Endothelial cell (in vitro differentiated cells): ENCODE measurements at regions not wholly inside any gene's neighbourhood (a gene's known extent, or its start where the extent isn't known, plus 50 kb on each side); places are given as distances from the start of the nearest gene placed in this dataset.

ENCODE experiments used
- DNase-seq: peaks from one replicate; pipeline ENCODE4 v3.0.0; 2021; ENCODE audit warnings: low spot score
- H3K27ac Mint-ChIP-seq: one replicate; pipeline ENCODE4 v1.8.0; 2021; ENCODE audit warnings: mixed read lengths, inconsistent platforms; ENCODE audit not compliant: unreplicated experiment
- H3K27me3 Mint-ChIP-seq: one replicate; pipeline ENCODE4 v1.8.0; 2021; ENCODE audit warnings: mild to moderate bottlenecking, moderate library complexity, mixed read lengths, inconsistent platforms; ENCODE audit not compliant: unreplicated experiment
- H3K36me3 Mint-ChIP-seq: one replicate; pipeline ENCODE4 v1.8.0; 2021; ENCODE audit warnings: mild to moderate bottlenecking, low read depth, mixed read lengths, inconsistent platforms; ENCODE audit not compliant: unreplicated experiment
- H3K4me1 Mint-ChIP-seq: one replicate; pipeline ENCODE4 v1.8.0; 2021; ENCODE audit warnings: mild to moderate bottlenecking, mixed read lengths, inconsistent platforms; ENCODE audit not compliant: unreplicated experiment
- H3K4me3 Mint-ChIP-seq: one replicate; pipeline ENCODE4 v1.8.0; 2021; ENCODE audit warnings: mild to moderate bottlenecking, mixed read lengths, inconsistent platforms; ENCODE audit not compliant: unreplicated experiment
- H3K9me3 Mint-ChIP-seq: one replicate; pipeline ENCODE4 v1.8.0; 2021; ENCODE audit warnings: mixed read lengths, inconsistent platforms; ENCODE audit not compliant: unreplicated experiment
- TF ChIP-seq, protein P1 (sequence below): fragments of 200-600 bp; sonication (generic); IDR thresholded peaks from one replicate; pipeline ENCODE4 v1.5.0; 2021; ENCODE audit warnings: antibody characterized with exemption; ENCODE audit not compliant: unreplicated experiment

DNA sequence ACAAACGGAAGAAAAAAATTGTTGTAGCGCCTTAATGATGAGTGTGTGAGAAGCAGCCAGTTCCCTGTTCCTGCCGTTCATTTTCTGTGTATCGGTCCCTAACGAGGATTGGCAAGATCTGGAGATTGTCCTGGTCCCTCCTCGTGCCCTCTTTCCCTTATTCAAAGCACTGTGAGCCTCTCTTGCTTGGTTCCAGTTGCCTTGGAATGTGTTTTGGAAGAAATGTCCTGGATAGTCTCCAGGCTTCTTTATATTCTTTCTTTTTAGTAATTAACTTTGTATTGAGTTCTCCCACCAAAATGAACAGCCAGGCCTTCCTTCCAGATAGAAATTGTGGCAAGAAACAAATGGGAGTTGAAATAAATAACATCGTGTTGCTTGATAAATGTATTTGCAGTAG, 348.3 kb downstream of the CDH26 start:
- Mint-ChIP-seq H3K27ac (no peak overlapping the region), H3K4me3 (no peak overlapping the region), H3K27me3 (no peaks in the 10 kb centered on the region), H3K36me3 (no peaks in the 10 kb centered on the region), H3K9me3 (no peaks in the 10 kb centered on the region), H3K4me1 (no peaks in the 10 kb centered on the region)
- TF ChIP-seq, protein P1, sequence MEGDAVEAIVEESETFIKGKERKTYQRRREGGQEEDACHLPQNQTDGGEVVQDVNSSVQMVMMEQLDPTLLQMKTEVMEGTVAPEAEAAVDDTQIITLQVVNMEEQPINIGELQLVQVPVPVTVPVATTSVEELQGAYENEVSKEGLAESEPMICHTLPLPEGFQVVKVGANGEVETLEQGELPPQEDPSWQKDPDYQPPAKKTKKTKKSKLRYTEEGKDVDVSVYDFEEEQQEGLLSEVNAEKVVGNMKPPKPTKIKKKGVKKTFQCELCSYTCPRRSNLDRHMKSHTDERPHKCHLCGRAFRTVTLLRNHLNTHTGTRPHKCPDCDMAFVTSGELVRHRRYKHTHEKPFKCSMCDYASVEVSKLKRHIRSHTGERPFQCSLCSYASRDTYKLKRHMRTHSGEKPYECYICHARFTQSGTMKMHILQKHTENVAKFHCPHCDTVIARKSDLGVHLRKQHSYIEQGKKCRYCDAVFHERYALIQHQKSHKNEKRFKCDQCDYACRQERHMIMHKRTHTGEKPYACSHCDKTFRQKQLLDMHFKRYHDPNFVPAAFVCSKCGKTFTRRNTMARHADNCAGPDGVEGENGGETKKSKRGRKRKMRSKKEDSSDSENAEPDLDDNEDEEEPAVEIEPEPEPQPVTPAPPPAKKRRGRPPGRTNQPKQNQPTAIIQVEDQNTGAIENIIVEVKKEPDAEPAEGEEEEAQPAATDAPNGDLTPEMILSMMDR: no peak
- DNase-seq: no peak

DNA sequence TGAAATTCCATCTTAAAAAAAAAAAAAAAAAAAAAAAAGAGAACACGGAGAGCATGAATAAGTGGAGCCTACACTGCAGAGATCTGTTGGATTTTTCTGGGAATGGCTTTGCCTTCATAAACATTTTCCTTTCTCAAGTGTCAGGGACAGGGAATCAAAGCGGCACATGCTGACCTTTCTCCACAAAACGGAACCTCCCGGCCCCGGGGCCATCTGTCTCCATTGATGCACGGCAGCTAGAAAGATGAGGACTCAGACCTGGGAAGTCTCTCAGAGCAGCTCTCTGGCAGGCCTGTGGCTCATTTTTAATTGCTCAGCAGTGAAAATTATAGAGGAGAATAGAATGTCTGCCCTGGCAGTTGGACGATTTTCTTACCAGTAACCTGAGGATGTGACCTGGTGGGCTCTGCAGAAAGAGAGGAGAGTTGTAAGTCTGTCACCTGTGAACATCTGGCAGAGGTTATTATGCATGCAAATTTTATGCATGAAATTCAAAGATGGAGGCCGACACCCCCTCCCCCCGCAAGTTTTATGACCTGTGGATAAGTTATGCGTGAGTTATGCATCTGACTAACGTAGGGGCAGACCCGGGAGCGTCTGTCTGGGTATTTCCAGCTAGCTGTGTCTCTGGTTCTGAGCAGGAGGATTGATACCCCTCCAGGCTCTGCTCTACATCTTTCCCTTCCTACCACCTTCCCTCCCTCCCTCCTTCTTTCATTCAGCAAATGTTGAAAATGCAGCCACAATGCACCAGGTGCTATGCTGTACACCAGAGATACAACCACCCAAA, 352.5 kb downstream of the CDH26 start:
- H3K9me3 Mint-ChIP-seq: no peaks in the 10 kb centered on the region
- no peak for DNase-seq
- TF ChIP-seq, protein P1: no peak
- no peaks in the 10 kb centered on the region for H3K27me3 Mint-ChIP-seq
- no peak overlapping the region for H3K27ac Mint-ChIP-seq
- no peaks in the 10 kb centered on the region for H3K36me3 Mint-ChIP-seq
- H3K4me1 Mint-ChIP-seq: no peaks in the 10 kb centered on the region
- no peak overlapping the region for H3K4me3 Mint-ChIP-seq

DNA sequence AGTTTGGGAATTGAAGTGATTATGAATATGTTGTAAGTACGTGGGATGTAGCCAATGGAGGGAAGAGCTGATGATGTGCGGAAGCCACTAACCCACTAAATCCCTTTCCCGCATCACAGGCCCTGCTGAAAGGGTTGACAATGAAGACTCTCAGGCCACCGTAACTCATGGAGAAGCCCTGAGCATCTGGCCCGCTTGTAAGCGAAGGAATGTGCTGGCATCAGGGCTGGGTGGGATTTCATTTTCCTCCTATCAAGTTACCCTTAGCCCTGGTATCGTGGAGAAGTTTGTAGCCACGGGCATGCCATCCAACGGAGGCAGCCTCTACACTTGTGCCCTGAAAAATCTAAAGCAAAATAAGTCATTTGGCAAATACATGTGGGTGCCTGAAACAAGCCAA, 355.0 kb downstream of the CDH26 start:
- H3K4me3 Mint-ChIP-seq: no peak overlapping the region
- no peaks in the 10 kb centered on the region for H3K9me3 Mint-ChIP-seq
- no peak overlapping the region for H3K27ac Mint-ChIP-seq
- H3K36me3 Mint-ChIP-seq: no peaks in the 10 kb centered on the region
- H3K27me3 Mint-ChIP-seq: no peaks in the 10 kb centered on the region
- H3K4me1 Mint-ChIP-seq: no peaks in the 10 kb centered on the region
- DNase-seq: no peak
- TF ChIP-seq, protein P1: no peak

DNA sequence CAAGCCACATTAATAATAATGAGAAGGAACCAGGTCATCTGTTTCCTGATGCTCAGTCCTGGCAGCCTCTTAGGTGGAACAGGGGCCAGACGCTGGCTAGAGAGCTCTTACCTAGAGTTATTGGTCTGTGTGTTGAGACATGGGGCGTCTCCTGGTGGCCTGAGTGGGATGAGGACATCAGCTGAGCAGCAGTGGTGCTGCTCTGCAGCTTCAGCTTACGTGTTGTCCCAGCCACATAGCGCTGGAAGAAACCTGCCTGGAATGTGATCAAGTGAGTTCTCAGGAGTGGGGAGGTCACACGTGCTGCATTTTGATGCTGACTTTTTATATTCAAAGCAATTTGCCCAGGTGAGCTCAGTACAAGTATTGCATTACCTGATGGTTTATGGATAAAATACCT, 355.4 kb downstream of the CDH26 start:
- H3K36me3 Mint-ChIP-seq: no peaks in the 10 kb centered on the region
- no peaks in the 10 kb centered on the region for H3K4me1 Mint-ChIP-seq
- no peaks in the 10 kb centered on the region for H3K9me3 Mint-ChIP-seq
- H3K27ac Mint-ChIP-seq: no peak overlapping the region
- DNase-seq: no peak
- TF ChIP-seq, protein P1: no peak
- H3K4me3 Mint-ChIP-seq: no peak overlapping the region
- no peaks in the 10 kb centered on the region for H3K27me3 Mint-ChIP-seq

DNA sequence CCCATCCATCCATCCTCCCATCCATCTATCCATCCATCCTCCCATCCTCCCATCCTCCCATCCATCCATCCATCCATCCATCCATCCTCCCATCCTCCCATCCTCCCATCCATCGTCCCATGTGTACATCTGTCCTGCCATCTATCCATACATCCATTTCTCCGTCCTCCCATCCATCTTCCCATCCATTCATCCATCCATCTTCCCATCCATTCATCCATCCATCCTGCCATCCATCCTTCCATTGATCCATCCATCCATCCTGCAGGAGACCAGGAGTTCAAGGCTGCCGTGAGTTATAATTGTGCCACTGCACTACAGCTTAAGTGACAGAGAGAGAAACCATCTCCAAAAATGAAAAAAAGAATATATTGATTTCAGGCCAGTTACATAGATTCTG, 356.5 kb downstream of the CDH26 start:
- TF ChIP-seq, protein P1: no peak
- no peaks in the 10 kb centered on the region for H3K36me3 Mint-ChIP-seq
- peak overlapping the region; percentile 22 for H3K4me3 Mint-ChIP-seq
- H3K4me1 Mint-ChIP-seq: no peaks in the 10 kb centered on the region
- H3K9me3 Mint-ChIP-seq: no peaks in the 10 kb centered on the region
- no peak for DNase-seq
- H3K27me3 Mint-ChIP-seq: no peaks in the 10 kb centered on the region
- H3K27ac Mint-ChIP-seq: no peak overlapping the region
